Panc1 (cell line): ENCODE measurements at regions not wholly inside any gene's neighbourhood (a gene's known extent, or its start where the extent isn't known, plus 50 kb on each side); places are given as distances from the start of the nearest gene placed in this dataset.

Source experiments
- ATAC-seq: fragments of 200-7000 bp; cut with Tn5 transposase; 2 replicates; pipeline ENCODE4 v1.9.1; 2020; ENCODE audit warnings: mild to moderate bottlenecking, moderate library complexity
- BruUV-seq: library from RNA; stranded (reverse); fragments of 400-500 nt; replicated peaks from 2 replicates; lab custom pipeline; 2021; lab: Mats Ljungman, UMichigan
- CTCF ChIA-PET: fragments of 300-600 bp; sonication (Branson Sonifier 250); formaldehyde crosslinking; loops from one replicate; lab custom pipeline; 2022; ENCODE audit warnings: antibody characterized with exemption; lab: Charles Lee
- POLR2A ChIA-PET: fragments of 300-600 bp; sonication (Branson Sonifier 250); formaldehyde crosslinking; loops from one replicate; lab custom pipeline; 2022; ENCODE audit warnings: antibody characterized with exemption; lab: Charles Lee
- DNase-seq: peaks from one replicate; pipeline ENCODE4 v3.0.0-alpha.2; 2010; ENCODE audit warnings: low read depth, low spot score
- H3K27ac ChIP-seq: 2 replicates; pipeline ENCODE4 v1.5.1; 2011; ENCODE audit warnings: mild to moderate bottlenecking, low read length, inconsistent platforms
- H3K27me3 ChIP-seq: fragments of 200-500 bp; sonication (Bioruptor generic); 2 replicates; pipeline ENCODE4 v1.6.0; 2014; ENCODE audit warnings: low read length, inconsistent platforms; ENCODE audit not compliant: control insufficient read depth, insufficient read depth
- H3K36me3 ChIP-seq: fragments of 200-500 bp; sonication (Bioruptor generic); 2 replicates; pipeline ENCODE4 v1.5.1; 2014; ENCODE audit warnings: inconsistent platforms, mild to moderate bottlenecking, low read length, moderate library complexity; ENCODE audit not compliant: control insufficient read depth, insufficient read depth
- H3K4me1 ChIP-seq: 2 replicates; pipeline ENCODE4 v1.5.1; 2011; ENCODE audit warnings: inconsistent platforms, mild to moderate bottlenecking, low read length, moderate library complexity; ENCODE audit not compliant: control insufficient read depth, insufficient read depth
- H3K4me3 ChIP-seq, 2 experiments: 2 replicates each; pipeline ENCODE4 v1.5.1; 2011 to 2012; ENCODE audit warnings: low read depth in 2 of 2, low read length in 2 of 2, mild to moderate bottlenecking in 2 of 2, inconsistent platforms in 1 of 2, moderate library complexity in 1 of 2
- H3K9me3 ChIP-seq: fragments of 200-500 bp; sonication (Bioruptor generic); 2 replicates; pipeline ENCODE4 v1.5.1; 2014; ENCODE audit warnings: low read depth, mild to moderate bottlenecking, inconsistent platforms, low read length, moderate library complexity; ENCODE audit not compliant: control insufficient read depth, insufficient read depth
- CTCF ChIP-seq: fragments of 450-650 bp; IDR thresholded peaks from 2 replicates; pipeline ENCODE4 v1.5.1; 2017; ENCODE audit warnings: mild to moderate bottlenecking
- POLR2AphosphoS5 ChIP-seq: IDR thresholded peaks from 2 replicates; pipeline ENCODE4 v1.6.1; 2012; ENCODE audit warnings: mild to moderate bottlenecking, low read depth, low read length, moderate library complexity
- SIN3A ChIP-seq: IDR thresholded peaks from 2 replicates; pipeline ENCODE4 v1.6.1; 2012; ENCODE audit warnings: low read depth, mild to moderate bottlenecking, low read length, moderate library complexity, borderline replicate concordance; ENCODE audit not compliant: insufficient read depth
- TCF7L2 ChIP-seq: IDR thresholded peaks from 2 replicates; pipeline ENCODE4 v1.6.1; 2011; ENCODE audit warnings: mild to moderate bottlenecking, low read depth, low read length, inconsistent platforms
- in situ Hi-C: cut with HindIII; loops from 2 replicates; pipeline ENCODE4 v1.10.0; 2016; ENCODE audit warnings: low sequenced_read_pairs, low pct_unique_long_range_greater_than_20kb
- intact Hi-C: fragments of 100-400 bp; cut with micrococcal nuclease; formaldehyde crosslinking; loops from one replicate; pipeline ENCODE4 v1.10.0; 2022; ENCODE audit not compliant: unreplicated experiment
- TF ChIP-seq, protein P1 (sequence below), 2 experiments: IDR thresholded peaks; 2 replicates each; pipeline ENCODE4 v1.6.1; 2011 to 2012; ENCODE audit warnings: low read depth in 2 of 2, control low read depth in 1 of 2, low read length in 1 of 2, mild to moderate bottlenecking in 1 of 2, moderate library complexity in 1 of 2; ENCODE audit not compliant: insufficient read depth in 1 of 2

DNA sequence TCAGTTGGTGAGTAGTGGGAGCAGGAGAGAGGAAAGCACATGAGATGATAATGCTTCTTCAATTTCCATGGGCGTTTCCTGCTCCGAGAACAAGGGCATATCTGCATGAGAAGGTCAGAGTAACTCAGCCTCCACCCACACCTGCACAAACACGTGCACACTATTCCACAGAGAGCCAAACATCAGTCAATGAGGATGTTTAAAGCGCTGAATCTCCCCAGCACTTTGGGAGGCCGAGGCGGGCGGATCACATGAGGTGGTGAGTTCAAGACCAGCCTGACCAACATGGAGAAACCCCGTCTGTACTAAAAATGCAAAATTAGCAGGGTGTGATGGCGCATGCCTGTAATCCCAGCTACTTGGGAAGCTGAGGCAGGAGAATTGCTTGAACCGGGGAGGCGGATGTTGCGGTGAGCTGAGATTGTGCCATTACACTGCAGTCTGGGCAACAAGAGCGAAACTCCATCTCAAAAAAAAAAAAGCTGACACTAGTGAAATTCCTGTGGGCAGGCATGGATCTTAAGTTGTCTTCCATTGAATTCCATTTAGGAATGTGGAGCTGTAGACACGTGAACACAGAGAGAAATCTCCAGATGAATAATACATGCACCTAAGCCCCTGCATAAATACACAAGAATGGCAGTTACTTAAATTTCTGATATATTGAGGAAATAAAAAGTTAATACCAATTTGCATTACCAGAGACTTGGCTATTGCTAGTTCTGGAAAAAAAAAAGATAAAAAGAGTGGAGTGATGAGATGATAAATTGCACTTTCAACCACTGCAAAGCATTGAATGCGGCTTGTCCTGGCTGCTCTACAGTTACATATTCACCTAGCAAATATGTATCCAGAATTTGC is 1097.4 kb upstream of the TMEM132C start:
- in situ Hi-C loops (no loop called here), intact Hi-C loops (no loop called here)
- no peak for ATAC-seq
- TF ChIP-seq, protein P1, sequence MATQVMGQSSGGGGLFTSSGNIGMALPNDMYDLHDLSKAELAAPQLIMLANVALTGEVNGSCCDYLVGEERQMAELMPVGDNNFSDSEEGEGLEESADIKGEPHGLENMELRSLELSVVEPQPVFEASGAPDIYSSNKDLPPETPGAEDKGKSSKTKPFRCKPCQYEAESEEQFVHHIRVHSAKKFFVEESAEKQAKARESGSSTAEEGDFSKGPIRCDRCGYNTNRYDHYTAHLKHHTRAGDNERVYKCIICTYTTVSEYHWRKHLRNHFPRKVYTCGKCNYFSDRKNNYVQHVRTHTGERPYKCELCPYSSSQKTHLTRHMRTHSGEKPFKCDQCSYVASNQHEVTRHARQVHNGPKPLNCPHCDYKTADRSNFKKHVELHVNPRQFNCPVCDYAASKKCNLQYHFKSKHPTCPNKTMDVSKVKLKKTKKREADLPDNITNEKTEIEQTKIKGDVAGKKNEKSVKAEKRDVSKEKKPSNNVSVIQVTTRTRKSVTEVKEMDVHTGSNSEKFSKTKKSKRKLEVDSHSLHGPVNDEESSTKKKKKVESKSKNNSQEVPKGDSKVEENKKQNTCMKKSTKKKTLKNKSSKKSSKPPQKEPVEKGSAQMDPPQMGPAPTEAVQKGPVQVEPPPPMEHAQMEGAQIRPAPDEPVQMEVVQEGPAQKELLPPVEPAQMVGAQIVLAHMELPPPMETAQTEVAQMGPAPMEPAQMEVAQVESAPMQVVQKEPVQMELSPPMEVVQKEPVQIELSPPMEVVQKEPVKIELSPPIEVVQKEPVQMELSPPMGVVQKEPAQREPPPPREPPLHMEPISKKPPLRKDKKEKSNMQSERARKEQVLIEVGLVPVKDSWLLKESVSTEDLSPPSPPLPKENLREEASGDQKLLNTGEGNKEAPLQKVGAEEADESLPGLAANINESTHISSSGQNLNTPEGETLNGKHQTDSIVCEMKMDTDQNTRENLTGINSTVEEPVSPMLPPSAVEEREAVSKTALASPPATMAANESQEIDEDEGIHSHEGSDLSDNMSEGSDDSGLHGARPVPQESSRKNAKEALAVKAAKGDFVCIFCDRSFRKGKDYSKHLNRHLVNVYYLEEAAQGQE (IDR thresholded peaks at IDR 0.05; ENCODE audit: insufficient read depth in 1 of 2, low read depth in 2 of 2, low read length in 1 of 2) = no peak
- TF ChIP-seq SIN3A (no peak), TCF7L2 (no peak), CTCF (no peak), POLR2AphosphoS5 (no peak)
- ChIA-PET CTCF (no interaction called here), POLR2A (no interaction called here)
- Histone ChIP-seq H3K4me3 (no peak overlapping the region), H3K27me3 (no peaks in the 10 kb centered on the region), H3K9me3 (no peaks in the 10 kb centered on the region), H3K4me1 (no peaks in the 10 kb centered on the region), H3K36me3 (no peaks in the 10 kb centered on the region), H3K27ac (no peak overlapping the region)
- no TSS peak for BruUV-seq
- DNase-seq = no peak

DNA sequence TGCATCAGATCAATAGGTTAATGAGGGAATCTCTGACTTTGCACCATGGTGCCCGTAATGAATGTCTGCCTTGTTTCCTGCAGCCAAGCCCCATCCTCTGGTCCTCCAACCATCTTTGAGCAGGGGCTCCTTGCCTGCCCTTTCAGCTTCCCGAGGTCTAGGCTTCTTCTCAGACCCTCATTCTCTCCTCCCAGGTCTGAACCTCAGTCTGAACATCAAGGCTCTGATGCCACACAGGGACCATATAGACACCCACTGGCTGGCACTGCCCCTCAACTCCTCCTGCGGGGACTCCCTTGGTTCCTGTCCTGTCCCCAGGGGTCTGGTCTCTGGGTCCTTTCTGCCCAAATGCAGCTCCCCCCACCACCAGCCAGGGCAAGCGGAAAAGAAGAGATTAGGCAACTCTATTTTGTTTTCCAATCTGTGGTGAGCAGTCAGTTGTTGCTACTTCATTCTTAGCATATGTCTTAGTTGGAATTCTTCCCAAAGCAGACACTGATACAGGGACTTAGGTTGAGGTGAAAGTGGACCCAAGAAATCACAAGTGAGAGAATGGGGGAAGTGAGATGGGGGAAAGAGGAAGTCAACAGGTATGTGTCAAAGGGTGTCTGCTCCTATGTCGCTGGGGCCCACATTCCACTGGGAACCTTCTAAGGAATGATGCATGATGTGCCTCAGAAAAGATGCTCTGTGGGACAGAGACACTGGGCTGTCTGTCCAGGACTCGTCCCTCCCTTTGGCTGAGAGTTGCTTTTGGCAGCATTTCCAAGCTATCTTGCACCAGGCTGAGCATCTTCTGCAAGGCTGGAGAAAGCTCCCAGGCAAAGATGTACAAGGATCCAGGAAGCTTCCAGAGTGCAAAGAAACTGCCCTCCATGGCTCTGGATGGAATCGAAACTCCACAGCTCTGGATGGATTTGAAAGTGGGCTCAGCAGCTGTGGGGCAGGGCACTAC is 1096.5 kb upstream of the TMEM132C start:
- Histone ChIP-seq H3K4me3 (no peak overlapping the region), H3K27ac (no peak overlapping the region), H3K9me3 (no peaks in the 10 kb centered on the region), H3K4me1 (no peaks in the 10 kb centered on the region), H3K36me3 (no peaks in the 10 kb centered on the region), H3K27me3 (no peaks in the 10 kb centered on the region)
- no TSS peak for BruUV-seq
- POLR2A ChIA-PET = no interaction called here
- no peak for DNase-seq
- in situ Hi-C loops (no loop called here), intact Hi-C loops (no loop called here)
- no peak for TF ChIP-seq TCF7L2
- no peak for TF ChIP-seq SIN3A
- no peak for TF ChIP-seq CTCF
- TF ChIP-seq, protein P1 (IDR thresholded peaks at IDR 0.05; ENCODE audit: insufficient read depth in 1 of 2, low read depth in 2 of 2, low read length in 1 of 2) = no peak
- TF ChIP-seq POLR2AphosphoS5 = no peak
- no peak for ATAC-seq
- CTCF ChIA-PET = no interaction called here
